H1 (cell line): ENCODE measurements at regions not wholly inside any gene's neighbourhood (a gene's known extent, or its start where the extent isn't known, plus 50 kb on each side); places are given as distances from the start of the nearest gene placed in this dataset.

ENCODE experiments used
- CTCF ChIA-PET: fragments of 300-600 bp; sonication (Branson Sonifier 250); formaldehyde crosslinking; loops from one replicate; lab custom pipeline; 2021; ENCODE audit not compliant: partially characterized antibody; lab: Charles Lee
- POLR2A ChIA-PET: fragments of 300-600 bp; sonication (Branson Sonifier 250); formaldehyde crosslinking; loops from one replicate; lab custom pipeline; 2021; ENCODE audit warnings: inconsistent platforms; ENCODE audit not compliant: partially characterized antibody; lab: Charles Lee
- DNase-seq, 2 experiments: peaks; one replicate each; pipeline versions ENCODE4 v3.0.0 to v3.0.0-alpha.2; 2010 to 2022; ENCODE audit warnings: low spot score in 2 of 2, low read depth in 1 of 2, mixed read lengths in 1 of 2
- FAIRE-seq: peaks from 2 replicates; lab custom pipeline; 2011; peaks lifted over from hg19 to GRCh38; lab: Jason Lieb, UNC
- H2AFZ ChIP-seq: 2 replicates; pipeline ENCODE4 v1.8.1; 2012; ENCODE audit warnings: low read length, inconsistent platforms
- H2AK5ac ChIP-seq: 2 replicates; pipeline ENCODE4 v1.6.1; 2013; ENCODE audit warnings: low read depth, low read length
- H2BK120ac ChIP-seq: replicated peaks from 2 replicates; pipeline ENCODE3; 2013; ENCODE audit warnings: low read depth, low read length, inconsistent platforms
- H2BK12ac ChIP-seq: 2 replicates; pipeline ENCODE4 v1.6.1; 2013; ENCODE audit warnings: low read depth, low read length
- H2BK15ac ChIP-seq: 2 replicates; pipeline ENCODE4 v1.6.1; 2013; ENCODE audit warnings: low read length
- H2BK20ac ChIP-seq: 2 replicates; pipeline ENCODE4 v1.6.1; 2013; ENCODE audit warnings: low read length
- H2BK5ac ChIP-seq: 2 replicates; pipeline ENCODE4 v1.6.1; 2013; ENCODE audit warnings: low read depth, low read length
- H3K14ac ChIP-seq: 2 replicates; pipeline ENCODE4 v1.6.1; 2013; ENCODE audit warnings: inconsistent platforms; ENCODE audit not compliant: insufficient read length
- H3K18ac ChIP-seq: 2 replicates; pipeline ENCODE4 v1.6.1; 2013; ENCODE audit warnings: low read length; ENCODE audit errors: extremely low read depth
- H3K23ac ChIP-seq: 2 replicates; pipeline ENCODE4 v1.6.1; 2013; ENCODE audit warnings: inconsistent platforms; ENCODE audit not compliant: insufficient read length
- H3K23me2 ChIP-seq: 2 replicates; pipeline ENCODE4 v1.6.1; 2013; ENCODE audit warnings: low read depth, low read length
- H3K27ac ChIP-seq: 2 replicates; pipeline ENCODE4 v1.6.1; 2011; ENCODE audit warnings: low read depth, low read length, inconsistent platforms
- H3K27me3 ChIP-seq, 4 experiments: replicated peaks in 1 of 4; 1 replicate in 1 of 4; 2 replicates in 3 of 4; pipeline versions ENCODE4 v1.6.1 to v1.8.1; 2011 to 2013; ENCODE audit warnings: low read length in 3 of 4, mild to moderate bottlenecking in 3 of 4, inconsistent platforms in 2 of 4, mixed read lengths in 2 of 4, moderate library complexity in 1 of 4; ENCODE audit not compliant: control insufficient read depth in 3 of 4, insufficient read depth in 3 of 4; ENCODE audit errors: extremely low read depth in 1 of 4
- H3K36me3 ChIP-seq, 4 experiments: 2 replicates each; pipeline versions ENCODE4 v1.6.1 to v1.8.1; 2011 to 2013; ENCODE audit warnings: mild to moderate bottlenecking in 4 of 4, low read length in 3 of 4, moderate library complexity in 2 of 4, control low read depth in 1 of 4, inconsistent platforms in 1 of 4; ENCODE audit not compliant: insufficient read depth in 4 of 4, control insufficient read depth in 2 of 4
- H3K4ac ChIP-seq: replicated peaks from 2 replicates; pipeline ENCODE3; 2013; ENCODE audit warnings: low read length, low read depth, mixed read lengths, inconsistent platforms; ENCODE audit not compliant: insufficient read length
- H3K4me1 ChIP-seq, 4 experiments: replicated peaks in 1 of 4; 1 replicate in 1 of 4; 2 replicates in 3 of 4; pipeline versions ENCODE4 v1.6.1 to v1.8.1; 2011 to 2013; ENCODE audit warnings: low read length in 3 of 4, inconsistent platforms in 2 of 4, mixed read lengths in 1 of 4; ENCODE audit not compliant: insufficient read depth in 4 of 4, control insufficient read depth in 3 of 4
- H3K4me2 ChIP-seq, 2 experiments: 2 replicates each; pipeline versions ENCODE4 v1.6.1 to v1.8.1; 2011 to 2013; ENCODE audit warnings: low read depth in 2 of 2, low read length in 2 of 2, control low read depth in 1 of 2, inconsistent platforms in 1 of 2, mild to moderate bottlenecking in 1 of 2; ENCODE audit not compliant: insufficient read depth in 1 of 2
- H3K4me3 ChIP-seq, 4 experiments: fragments of 200-600, 300-600 bp in 1 of 4; sonication (generic), shearing (Covaris generic), sonication (Bioruptor Twin) in 1 of 4; 2 replicates each; pipeline versions ENCODE4 v1.5.1 to v1.8.1; 2011 to 2016; ENCODE audit warnings: low read length in 4 of 4, low read depth in 3 of 4, control low read depth in 2 of 4, inconsistent platforms in 2 of 4, mild to moderate bottlenecking in 2 of 4, mixed read lengths in 1 of 4, moderate library complexity in 1 of 4; ENCODE audit not compliant: insufficient read depth in 2 of 4; ENCODE audit errors: extremely low read depth in 1 of 4
- H3K56ac ChIP-seq: replicated peaks from 2 replicates; pipeline ENCODE3; 2013; ENCODE audit warnings: low read depth, mild to moderate bottlenecking, mixed read lengths, low read length, inconsistent platforms; ENCODE audit not compliant: insufficient read length
- H3K79me1 ChIP-seq: 2 replicates; pipeline ENCODE4 v1.6.1; 2013; ENCODE audit warnings: low read depth, low read length, control low read depth
- H3K79me2 ChIP-seq, 2 experiments: 2 replicates each; pipeline versions ENCODE4 v1.6.1 to v1.8.1; 2012 to 2013; ENCODE audit warnings: low read length in 2 of 2, mild to moderate bottlenecking in 2 of 2, inconsistent platforms in 1 of 2; ENCODE audit not compliant: insufficient read depth in 2 of 2, control insufficient read depth in 1 of 2
- H3K9ac ChIP-seq, 4 experiments: replicated peaks in 1 of 4; 1 replicate in 1 of 4; 2 replicates in 3 of 4; pipeline versions ENCODE4 v1.6.1 to v1.8.1; 2011 to 2013; ENCODE audit warnings: low read depth in 3 of 4, low read length in 3 of 4, control low read depth in 2 of 4, mild to moderate bottlenecking in 2 of 4, moderate library complexity in 2 of 4, inconsistent platforms in 1 of 4; ENCODE audit errors: extremely low read depth in 1 of 4
- H3K9me3 ChIP-seq, 2 experiments: 2 replicates each; pipeline versions ENCODE4 v1.6.1 to v1.8.1; 2012 to 2013; ENCODE audit warnings: mild to moderate bottlenecking in 2 of 2, moderate library complexity in 2 of 2, control low read depth in 1 of 2, inconsistent platforms in 1 of 2, low read depth in 1 of 2, low read length in 1 of 2, mixed read lengths in 1 of 2; ENCODE audit not compliant: insufficient read depth in 2 of 2
- H4K20me1 ChIP-seq, 2 experiments: replicated peaks in 1 of 2; 2 replicates each; pipeline versions ENCODE3 to v1.8.1; 2011 to 2013; ENCODE audit warnings: inconsistent platforms in 2 of 2, low read length in 2 of 2, mild to moderate bottlenecking in 1 of 2; ENCODE audit not compliant: insufficient read depth in 2 of 2, control insufficient read depth in 1 of 2
- H4K5ac ChIP-seq: 2 replicates; pipeline ENCODE4 v1.6.1; 2013; ENCODE audit warnings: low read length, low read depth, mixed read lengths, inconsistent platforms; ENCODE audit not compliant: insufficient read length
- H4K8ac ChIP-seq: 2 replicates; pipeline ENCODE4 v1.8.0; 2013; ENCODE audit warnings: mild to moderate bottlenecking, moderate library complexity, low read length, inconsistent platforms; ENCODE audit not compliant: insufficient read depth; ENCODE audit errors: extremely low read depth
- H4K91ac ChIP-seq: replicated peaks from 2 replicates; pipeline ENCODE3; 2013; ENCODE audit warnings: low read length, mixed read lengths, inconsistent platforms; ENCODE audit not compliant: insufficient read length
- ASH2L ChIP-seq: fragments of 200-600, 300-600 bp; sonication (generic); IDR thresholded peaks from one replicate; pipeline ENCODE4 v1.7.1; 2017; ENCODE audit warnings: low read length
- EP300 ChIP-seq, 2 experiments: IDR thresholded peaks; 1 replicate in 1 of 2; 2 replicates in 1 of 2; pipeline ENCODE4 v1.6.1; 2011 to 2012; ENCODE audit warnings: low read depth in 2 of 2, low read length in 2 of 2, mild to moderate bottlenecking in 2 of 2, borderline replicate concordance in 1 of 2, inconsistent platforms in 1 of 2, moderate library complexity in 1 of 2
- EZH2 ChIP-seq: fragments of 200-600 bp; sonication (generic); IDR thresholded peaks from 2 replicates; pipeline ENCODE4 v1.7.1; 2012; ENCODE audit warnings: low read depth, mild to moderate bottlenecking, moderate library complexity, low read length, inconsistent platforms; ENCODE audit not compliant: severe bottlenecking
- KDM4A ChIP-seq: IDR thresholded peaks from one replicate; pipeline ENCODE4 v1.7.1; 2012; ENCODE audit warnings: low read depth, mild to moderate bottlenecking, moderate library complexity, low read length, inconsistent platforms; ENCODE audit not compliant: severe bottlenecking
- KDM5A ChIP-seq: fragments of 200-600 bp; IDR thresholded peaks from 2 replicates; pipeline ENCODE4 v1.7.1; 2012; ENCODE audit warnings: mild to moderate bottlenecking, low read length, inconsistent platforms, mixed read lengths
- NANOG ChIP-seq: IDR thresholded peaks from 2 replicates; pipeline ENCODE4 v1.6.1; 2011; ENCODE audit warnings: low read length, low read depth, mild to moderate bottlenecking, inconsistent platforms; ENCODE audit not compliant: insufficient read depth, poor library complexity, severe bottlenecking
- POLR2AphosphoS5 ChIP-seq: IDR thresholded peaks from 2 replicates; pipeline ENCODE4 v1.6.1; 2011; ENCODE audit warnings: low read depth, low read length
- RXRA ChIP-seq: IDR thresholded peaks from 2 replicates; pipeline ENCODE4 v1.6.1; 2011; ENCODE audit warnings: low read depth, mild to moderate bottlenecking, low read length, moderate library complexity; ENCODE audit not compliant: insufficient read depth
- SAP30 ChIP-seq: fragments of 300-600 bp; sonication (generic); IDR thresholded peaks from 2 replicates; pipeline ENCODE4 v1.7.1; 2012; ENCODE audit warnings: low read length, moderate library complexity, mild to moderate bottlenecking, inconsistent platforms; ENCODE audit not compliant: insufficient read depth, insufficient replicate concordance
- SUZ12 ChIP-seq: fragments of 200-600 bp; sonication (generic); IDR thresholded peaks from 2 replicates; pipeline ENCODE4 v1.6.1; 2012; ENCODE audit warnings: mild to moderate bottlenecking, inconsistent platforms, low read length, moderate library complexity, mixed read lengths
- TEAD4 ChIP-seq: IDR thresholded peaks from 2 replicates; pipeline ENCODE4 v1.6.1; 2012; ENCODE audit warnings: low read depth, low read length, inconsistent platforms, mixed read lengths
- USF2 ChIP-seq: IDR thresholded peaks from 2 replicates; pipeline ENCODE4 v1.6.1; 2011; ENCODE audit warnings: low read length, improper control_type of control experiment
- WGBS, 2 experiments: shearing (Covaris generic) in 1 of 2; methylation state at CpG; one replicate each; pipeline versions ENCODE4 v1.1.6 to v1.1.7; 2013 to 2015; ENCODE audit warnings: low lambda C conversion rate in 2 of 2, mixed read lengths in 2 of 2, inconsistent platforms in 1 of 2, low coverage in 1 of 2, missing lambda C conversion rate in 1 of 2; ENCODE audit not compliant: insufficient replicate concordance in 2 of 2, insufficient coverage in 1 of 2, insufficient read length in 1 of 2; ENCODE audit errors: extremely low coverage in 1 of 2, missing lambda C conversion rate in 1 of 2; 5-methylcytosine and 5-hydroxymethylcytosine counted together

GRCh38 chr16:63921737-63922295 is 1200.0 kb downstream of the CDH11 start:
- H2AK5ac ChIP-seq, result no peak overlapping the region
- H3K4me3 ChIP-seq, result no peak overlapping the region
- H4K91ac ChIP-seq, result no peak overlapping the region
- ChIA-PET CTCF (no interaction called here), POLR2A (no interaction called here)
- H3K4ac ChIP-seq, result no peak overlapping the region
- no peak overlapping the region for H2BK5ac ChIP-seq
- H3K36me3 ChIP-seq, result no peaks in the 10 kb centered on the region
- no peaks in the 10 kb centered on the region for H3K27me3 ChIP-seq
- H3K14ac ChIP-seq, result no peak overlapping the region
- H3K23ac ChIP-seq, result no peak overlapping the region
- no peak overlapping the region for H2AFZ ChIP-seq
- no peak overlapping the region for H2BK120ac ChIP-seq
- no peaks in the 10 kb centered on the region for H3K79me2 ChIP-seq
- no peak overlapping the region for H3K27ac ChIP-seq
- H4K20me1 ChIP-seq, result no peaks in the 10 kb centered on the region
- FAIRE-seq (no peak), DNase-seq (no peak)
- H3K9ac ChIP-seq, result no peak overlapping the region
- H3K56ac ChIP-seq, result no peak overlapping the region
- H2BK12ac ChIP-seq, result no peak overlapping the region
- no peak overlapping the region for H4K5ac ChIP-seq
- H3K4me1 ChIP-seq, result peaks cover 0 to 4% (median 1%) of the 10 kb centered on the region in 4 experiments; a peak in 3 of 7 replicates
- no peaks in the 10 kb centered on the region for H3K23me2 ChIP-seq
- 87% methylated on average over 3 of the region's 3 CpGs; no CpG with 5 or more reads in 1 of the 2 experiments for WGBS, 2 experiments
- no peak overlapping the region for H2BK15ac ChIP-seq
- no peak overlapping the region for H3K18ac ChIP-seq
- H3K79me1 ChIP-seq, result no peaks in the 10 kb centered on the region
- no peak overlapping the region for H2BK20ac ChIP-seq
- peaks cover 11 to 12% of the 10 kb centered on the region in 2 experiments; a peak in 3 of 4 replicates for H3K9me3 ChIP-seq
- no peak overlapping the region for H4K8ac ChIP-seq
- no peak overlapping the region for H3K4me2 ChIP-seq
- TF ChIP-seq EZH2 (no peak), SAP30 (no peak), USF2 (no peak), RXRA (no peak), EP300 (IDR thresholded peaks at IDR 0.05; ENCODE audit: borderline replicate concordance in 1 of 2, low read depth in 2 of 2, low read length in 2 of 2) (no peak), ASH2L (no peak), SUZ12 (no peak), KDM4A (no peak), POLR2AphosphoS5 (no peak), NANOG (no peak), TEAD4 (no peak), KDM5A (no peak)
